Thyroid gland (tissue), 4 donors: ENCODE measurements at regions not wholly inside any gene's neighbourhood (a gene's known extent, or its start where the extent isn't known, plus 50 kb on each side); places are given as distances from the start of the nearest gene placed in this dataset.

Experiments
- CTCF ChIP-seq, 6 experiments: fragments of 200-600 bp in 3 of 6; fragments of 450-650 bp in 3 of 6; sonication (generic) in 3 of 6; IDR thresholded peaks; one replicate each; pipeline ENCODE4 v1.5.1; 2016 to 2019; ENCODE audit warnings: antibody characterized with exemption in 6 of 6, mild to moderate bottlenecking in 2 of 6, inconsistent platforms in 1 of 6, moderate library complexity in 1 of 6
- POLR2A ChIP-seq, 2 donors: fragments of 450-650 bp; IDR thresholded peaks; one replicate each; pipeline ENCODE4 v1.6.1; 2017; ENCODE audit warnings: antibody characterized with exemption in 2 of 2, mild to moderate bottlenecking in 2 of 2, moderate library complexity in 1 of 2

- TF ChIP-seq CTCF (IDR thresholded peaks at IDR 0.05) = no peak
- TF ChIP-seq POLR2A (IDR thresholded peaks at IDR 0.05) = no peak
Observed at GRCh38 chr4:18318682-18319388, 297.3 kb upstream of the LCORL start.
